IMR-90 (cell line): ENCODE measurements at regions not wholly inside any gene's neighbourhood (a gene's known extent, or its start where the extent isn't known, plus 50 kb on each side); places are given as distances from the start of the nearest gene placed in this dataset.

Source experiments
- ATAC-seq: fragments of 200-7000 bp; cut with Tn5 transposase; 2 replicates; pipeline ENCODE4 v1.9.1; 2020; ENCODE audit warnings: low read depth, mild to moderate bottlenecking, moderate library complexity
- BruUV-seq: library from RNA; stranded (reverse); fragments of 400-500 nt; replicated peaks from 2 replicates; lab custom pipeline; 2021; lab: Mats Ljungman, UMichigan
- CTCF ChIA-PET: fragments of 300-600 bp; formaldehyde crosslinking; extraction: SDS; loops from one replicate; lab custom pipeline; 2021; ENCODE audit warnings: antibody characterized with exemption; lab: Yijun Ruan, JAX
- POLR2A ChIA-PET: fragments of 300-600 bp; sonication (Branson Sonifier 250); formaldehyde crosslinking; loops from one replicate; lab custom pipeline; 2022; ENCODE audit warnings: antibody characterized with exemption; ENCODE audit not compliant: unreplicated experiment; lab: Charles Lee
- DNase-seq: peaks from one replicate; pipeline ENCODE4 v3.0.0; 2013
- H2AFZ ChIP-seq: replicated peaks from 2 replicates; pipeline ENCODE3; 2013; ENCODE audit warnings: low read length, mild to moderate bottlenecking; ENCODE audit not compliant: poor library complexity
- H2AK5ac ChIP-seq: 2 replicates; pipeline ENCODE4 v1.6.1; 2013; ENCODE audit warnings: low read depth, low read length, inconsistent platforms
- H2AK9ac ChIP-seq: replicated peaks from 2 replicates; pipeline ENCODE3; 2013; ENCODE audit warnings: mild to moderate bottlenecking, low read depth, low read length, moderate library complexity; ENCODE audit not compliant: poor library complexity
- H2BK120ac ChIP-seq: 2 replicates; pipeline ENCODE4 v1.6.1; 2013; ENCODE audit warnings: low read depth, low read length, inconsistent platforms
- H2BK15ac ChIP-seq: 3 replicates; pipeline ENCODE4 v1.6.1; 2013; ENCODE audit warnings: low read depth, low read length, inconsistent platforms
- H2BK20ac ChIP-seq: 2 replicates; pipeline ENCODE4 v1.6.1; 2013; ENCODE audit warnings: low read depth, mild to moderate bottlenecking, inconsistent platforms, low read length, moderate library complexity
- H2BK5ac ChIP-seq: 2 replicates; pipeline ENCODE4 v1.6.1; 2013; ENCODE audit warnings: mild to moderate bottlenecking, low read depth, low read length, inconsistent platforms; ENCODE audit not compliant: poor library complexity, severe bottlenecking
- H3K14ac ChIP-seq: replicated peaks from 2 replicates; pipeline ENCODE4 v1.6.1; 2013; ENCODE audit warnings: low read depth, low read length, inconsistent platforms
- H3K18ac ChIP-seq: 2 replicates; pipeline ENCODE4 v1.6.1; 2013; ENCODE audit warnings: low read depth, low read length, control low read depth
- H3K23ac ChIP-seq: 2 replicates; pipeline ENCODE4 v1.6.1; 2013; ENCODE audit warnings: low read depth, low read length, inconsistent platforms
- H3K27ac ChIP-seq: 2 replicates; pipeline ENCODE4 v1.5.1; 2013; ENCODE audit warnings: mild to moderate bottlenecking, control low read depth, low read length; ENCODE audit not compliant: insufficient read depth
- H3K27me3 ChIP-seq: 2 replicates; pipeline ENCODE4 v1.6.1; 2013; ENCODE audit warnings: low read length; ENCODE audit not compliant: control insufficient read depth, insufficient read depth
- H3K36me3 ChIP-seq: 2 replicates; pipeline ENCODE4 v1.6.1; 2013; ENCODE audit warnings: low read length, mixed read lengths; ENCODE audit not compliant: control insufficient read depth, insufficient read depth
- H3K4ac ChIP-seq: 2 replicates; pipeline ENCODE4 v1.6.1; 2013; ENCODE audit warnings: low read depth, low read length, inconsistent platforms
- H3K4me1 ChIP-seq: 2 replicates; pipeline ENCODE4 v1.6.1; 2013; ENCODE audit warnings: low read length, mixed read lengths; ENCODE audit not compliant: control insufficient read depth, insufficient read depth
- H3K4me2 ChIP-seq: 2 replicates; pipeline ENCODE4 v1.6.1; 2013; ENCODE audit warnings: low read depth, mild to moderate bottlenecking, control low read depth, low read length, moderate library complexity
- H3K4me3 ChIP-seq: 2 replicates; pipeline ENCODE4 v1.5.1; 2013; ENCODE audit warnings: low read depth, mild to moderate bottlenecking, control low read depth, low read length, moderate library complexity; ENCODE audit not compliant: insufficient read depth
- H3K56ac ChIP-seq: 2 replicates; pipeline ENCODE4 v1.6.1; 2013; ENCODE audit warnings: low read length, inconsistent platforms; ENCODE audit not compliant: insufficient read depth; ENCODE audit errors: extremely low read depth
- H3K79me1 ChIP-seq, 2 experiments: 2 replicates each; pipeline ENCODE4 v1.6.1; 2013; ENCODE audit warnings: low read length in 2 of 2, inconsistent platforms in 1 of 2, low read depth in 1 of 2
- H3K9ac ChIP-seq: 2 replicates; pipeline ENCODE4 v1.6.1; 2013; ENCODE audit warnings: low read depth, low read length, control low read depth
- H3K9me1 ChIP-seq: 2 replicates; pipeline ENCODE4 v1.6.1; 2013; ENCODE audit warnings: low read length, inconsistent platforms; ENCODE audit not compliant: insufficient read depth
- H3K9me3 ChIP-seq: 2 replicates; pipeline ENCODE4 v1.6.1; 2013; ENCODE audit warnings: low read length; ENCODE audit not compliant: control insufficient read depth, insufficient read depth
- H4K20me1 ChIP-seq: 2 replicates; pipeline ENCODE4 v1.6.1; 2013; ENCODE audit warnings: low read length, inconsistent platforms; ENCODE audit not compliant: insufficient read depth
- H4K5ac ChIP-seq: 2 replicates; pipeline ENCODE4 v1.6.1; 2013; ENCODE audit warnings: mild to moderate bottlenecking, low read depth, low read length, control low read depth
- H4K8ac ChIP-seq, 2 experiments: 2 replicates each; pipeline ENCODE4 v1.6.1; 2013; ENCODE audit warnings: low read depth in 2 of 2, low read length in 2 of 2, control low read depth in 1 of 2, inconsistent platforms in 1 of 2
- H4K91ac ChIP-seq: 2 replicates; pipeline ENCODE4 v1.6.1; 2013; ENCODE audit warnings: low read depth, low read length, inconsistent platforms; ENCODE audit not compliant: insufficient read depth
- CEBPB ChIP-seq: IDR thresholded peaks from 2 replicates; pipeline ENCODE4 v1.6.1; 2012; ENCODE audit warnings: low read depth, low read length, improper control_type of control experiment
- CHD1 ChIP-seq: IDR thresholded peaks from 2 replicates; pipeline ENCODE4 v1.6.1; 2012; ENCODE audit warnings: low read depth, low read length, improper control_type of control experiment
- FOS ChIP-seq: fragments of 150-350 bp; IDR thresholded peaks from 2 replicates; pipeline ENCODE4 v1.6.1; 2016; ENCODE audit warnings: low read depth, low read length
- MXI1 ChIP-seq: IDR thresholded peaks from 2 replicates; pipeline ENCODE4 v1.6.1; 2012; ENCODE audit warnings: low read depth, mild to moderate bottlenecking, low read length, moderate library complexity, borderline replicate concordance
- NFE2L2 ChIP-seq: fragments of 150-350 bp; IDR thresholded peaks from 2 replicates; pipeline ENCODE4 v1.6.1; 2016; ENCODE audit warnings: low read depth, mild to moderate bottlenecking, low read length
- POLR2A ChIP-seq: IDR thresholded peaks from 2 replicates; pipeline ENCODE4 v1.6.1; 2012; ENCODE audit warnings: mild to moderate bottlenecking, low read depth, low read length
- RAD21 ChIP-seq: IDR thresholded peaks from 2 replicates; pipeline ENCODE4 v1.6.1; 2012; ENCODE audit warnings: low read length, improper control_type of control experiment
- RFX5 ChIP-seq: IDR thresholded peaks from 2 replicates; pipeline ENCODE4 v1.8.0; 2012; ENCODE audit warnings: low read depth, mild to moderate bottlenecking, low read length, moderate library complexity
- WGBS, 2 experiments: methylation state at CpG; one replicate each; pipeline versions ENCODE4 v1.1.5 to v1.1.7; 2013; ENCODE audit warnings: missing lambda C conversion rate in 2 of 2; ENCODE audit not compliant: insufficient read length in 1 of 2; ENCODE audit errors: extremely low coverage in 2 of 2; 5-methylcytosine and 5-hydroxymethylcytosine counted together
- dilution Hi-C: fragments of 300-500 bp; cut with HindIII; formaldehyde crosslinking; loops from one replicate; pipeline ENCODE4 v1.14.3; 2018; ENCODE audit warnings: low sequenced_read_pairs; ENCODE audit not compliant: unreplicated experiment
- in situ Hi-C: fragments of 300-500 bp; cut with MboI; formaldehyde crosslinking; loops from 3 replicates; pipeline ENCODE4 v1.14.3; 2019; ENCODE audit warnings: low sequenced_read_pairs, inconsistent platforms, mixed read lengths
- intact Hi-C: fragments of 100-400 bp; cut with micrococcal nuclease; formaldehyde crosslinking; loops from 2 replicates; pipeline ENCODE4 v1.10.0; 2022
- TF ChIP-seq, protein P1 (sequence below): fragments of 150-350 bp; IDR thresholded peaks from 2 replicates; pipeline ENCODE4 v1.6.1; 2016; ENCODE audit warnings: low read depth, mild to moderate bottlenecking, low read length, moderate library complexity, borderline replicate concordance

DNA sequence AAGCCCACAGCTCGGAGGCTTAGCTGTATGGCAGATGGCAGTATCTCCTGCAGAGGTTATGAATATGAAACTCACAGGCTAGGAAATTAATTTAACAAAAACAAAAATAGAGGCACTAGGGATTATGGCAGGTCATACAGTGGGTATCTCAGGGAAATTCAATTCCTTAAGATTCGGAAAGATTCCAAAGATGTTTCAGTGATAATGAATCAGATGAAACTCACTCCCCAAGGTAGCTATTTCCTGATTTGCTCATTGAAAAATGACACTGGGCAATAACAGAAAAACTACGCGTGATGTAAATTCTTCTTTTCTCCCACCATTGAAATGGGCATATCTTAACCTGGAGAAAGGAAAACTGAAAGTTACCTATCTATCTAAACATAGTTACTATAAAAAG is 414.1 kb downstream of the STK39 start:
- no peak overlapping the region for H2BK20ac ChIP-seq
- no peak for TF ChIP-seq CHD1
- TF ChIP-seq RFX5, result no peak
- no peak for TF ChIP-seq RAD21
- TF ChIP-seq CEBPB, result no peak
- TF ChIP-seq MXI1, result no peak
- TF ChIP-seq, protein P1, sequence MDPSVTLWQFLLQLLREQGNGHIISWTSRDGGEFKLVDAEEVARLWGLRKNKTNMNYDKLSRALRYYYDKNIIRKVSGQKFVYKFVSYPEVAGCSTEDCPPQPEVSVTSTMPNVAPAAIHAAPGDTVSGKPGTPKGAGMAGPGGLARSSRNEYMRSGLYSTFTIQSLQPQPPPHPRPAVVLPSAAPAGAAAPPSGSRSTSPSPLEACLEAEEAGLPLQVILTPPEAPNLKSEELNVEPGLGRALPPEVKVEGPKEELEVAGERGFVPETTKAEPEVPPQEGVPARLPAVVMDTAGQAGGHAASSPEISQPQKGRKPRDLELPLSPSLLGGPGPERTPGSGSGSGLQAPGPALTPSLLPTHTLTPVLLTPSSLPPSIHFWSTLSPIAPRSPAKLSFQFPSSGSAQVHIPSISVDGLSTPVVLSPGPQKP, result no peak
- no peak for TF ChIP-seq NFE2L2
- no peak for TF ChIP-seq FOS
- TF ChIP-seq POLR2A, result no peak
- H3K23ac ChIP-seq, result no peak overlapping the region
- no CpG with 5 or more reads among the region's 4 CpGs for WGBS, 2 experiments
- in situ Hi-C loops, result no loop called here
- no peak overlapping the region for H3K18ac ChIP-seq
- H2AK5ac ChIP-seq, result no peak overlapping the region
- no peak overlapping the region for H2BK15ac ChIP-seq
- no peak overlapping the region for H2BK5ac ChIP-seq
- H2AFZ ChIP-seq, result no peak overlapping the region
- no peak for DNase-seq
- no peak overlapping the region for H4K5ac ChIP-seq
- no peak overlapping the region for H3K4ac ChIP-seq
- H2AK9ac ChIP-seq, result no peak overlapping the region
- H3K4me3 ChIP-seq, result no peak overlapping the region
- CTCF ChIA-PET, result no interaction called here
- no peak overlapping the region for H4K91ac ChIP-seq
- H4K20me1 ChIP-seq, result no peaks in the 10 kb centered on the region
- intact Hi-C loops, result no loop called here
- POLR2A ChIA-PET, result no interaction called here
- no peaks in the 10 kb centered on the region for H3K36me3 ChIP-seq
- H3K56ac ChIP-seq, result no peak overlapping the region
- ATAC-seq, result no peak
- no peak overlapping the region for H3K14ac ChIP-seq
- no peaks in the 10 kb centered on the region for H3K27me3 ChIP-seq
- no peaks in the 10 kb centered on the region for H3K4me1 ChIP-seq
- dilution Hi-C loops, result no loop called here
- H3K4me2 ChIP-seq, result no peak overlapping the region
- BruUV-seq, result no TSS peak
- no peak overlapping the region for H3K9ac ChIP-seq
- no peaks in the 10 kb centered on the region for H3K9me3 ChIP-seq
- H4K8ac ChIP-seq, result no peak overlapping the region
- H3K27ac ChIP-seq, result no peak overlapping the region
- H2BK120ac ChIP-seq, result no peak overlapping the region
- H3K9me1 ChIP-seq, result no peaks in the 10 kb centered on the region
- H3K79me1 ChIP-seq, result no peaks in the 10 kb centered on the region
